ENCODE measurements at regions not wholly inside any gene's neighbourhood (a gene's known extent, or its start where the extent isn't known, plus 50 kb on each side); places are given as distances from the start of the nearest gene placed in this dataset.
"Not testable (repeated sequence)": the region's sequence is repeated elsewhere in the genome, so short reads cannot be mapped to it uniquely, and the experiment has no call there.

- TF ChIP-seq POLR2AphosphoS5 (IDR thresholded peaks at IDR 0.05; ENCODE audit: borderline replicate concordance, low read depth, low read length) (no peak), FOXP2 (optimal IDR thresholded peaks at IDR 0.05; ENCODE audit: control extremely low read depth, extremely low read length, insufficient read depth) (no peak), EZH2 (IDR thresholded peaks at IDR 0.05) (no peak)
- Histone ChIP-seq H3K36me3 (ENCODE audit: insufficient read depth, low read length) (no peaks in the 10 kb centered on the region), H3K9me3 (ENCODE audit: low read depth, low read length) (no peaks in the 10 kb centered on the region), H3K9ac (ENCODE audit: insufficient read length) (no peak overlapping the region), H3K4me3 (no peak overlapping the region), H3K27ac (no peak overlapping the region)
- DNase-seq (ENCODE audit: low read depth, low spot score): no peak
Observed at GRCh38 chr11:105372206-105372605, 232.6 kb upstream of the CARD18 start.

- Histone ChIP-seq H3K9ac (ENCODE audit: insufficient read length) (no peak overlapping the region), H3K4me3 (no peak overlapping the region), H3K36me3 (ENCODE audit: insufficient read depth, low read length) (no peaks in the 10 kb centered on the region), H3K9me3 (ENCODE audit: low read depth, low read length) (no peaks in the 10 kb centered on the region), H3K27ac (no peak overlapping the region)
- DNase-seq (ENCODE audit: low read depth, low spot score): no peak
- no peak for TF ChIP-seq EZH2 (IDR thresholded peaks at IDR 0.05)
- no peak for TF ChIP-seq POLR2AphosphoS5 (IDR thresholded peaks at IDR 0.05; ENCODE audit: borderline replicate concordance, low read depth, low read length)
Observed at GRCh38 chr11:105371311-105371710, 231.7 kb upstream of the CARD18 start.

- Histone ChIP-seq H3K27ac (no peak overlapping the region), H3K9me3 (ENCODE audit: low read depth, low read length) (no peaks in the 10 kb centered on the region), H3K9ac (ENCODE audit: insufficient read length) (no peak overlapping the region), H3K4me3 (no peak overlapping the region), H3K36me3 (ENCODE audit: insufficient read depth, low read length) (no peaks in the 10 kb centered on the region)
- DNase-seq (ENCODE audit: low read depth, low spot score): no peak
- TF ChIP-seq POLR2AphosphoS5 (IDR thresholded peaks at IDR 0.05; ENCODE audit: borderline replicate concordance, low read depth, low read length) (no peak), EZH2 (IDR thresholded peaks at IDR 0.05) (no peak), FOXP2 (optimal IDR thresholded peaks at IDR 0.05; ENCODE audit: control extremely low read depth, extremely low read length, insufficient read depth) (no peak)
Observed at GRCh38 chr11:105368711-105369110, 229.1 kb upstream of the CARD18 start.

- no peaks in the 10 kb centered on the region for H3K9me3 ChIP-seq (ENCODE audit: low read depth, low read length)
- H3K4me3 ChIP-seq: no peak overlapping the region
- H3K36me3 ChIP-seq (ENCODE audit: insufficient read depth, low read length): no peaks in the 10 kb centered on the region
- no peak for DNase-seq (ENCODE audit: low read depth, low spot score)
- H3K9ac ChIP-seq (ENCODE audit: insufficient read length): no peak overlapping the region
- no peak overlapping the region for H3K27ac ChIP-seq
- TF ChIP-seq FOXP2 (optimal IDR thresholded peaks at IDR 0.05; ENCODE audit: control extremely low read depth, extremely low read length, insufficient read depth) (no peak), POLR2AphosphoS5 (IDR thresholded peaks at IDR 0.05; ENCODE audit: borderline replicate concordance, low read depth, low read length) (no peak), EZH2 (IDR thresholded peaks at IDR 0.05) (no peak)
Observed at GRCh38 chr11:105367129-105367528, 227.6 kb upstream of the CARD18 start.

- Histone ChIP-seq H3K27ac (no peak overlapping the region), H3K36me3 (ENCODE audit: insufficient read depth, low read length) (no peaks in the 10 kb centered on the region), H3K9me3 (ENCODE audit: low read depth, low read length) (no peaks in the 10 kb centered on the region), H3K9ac (ENCODE audit: insufficient read length) (no peak overlapping the region), H3K4me3 (no peak overlapping the region)
- TF ChIP-seq FOXP2 (optimal IDR thresholded peaks at IDR 0.05; ENCODE audit: control extremely low read depth, extremely low read length, insufficient read depth): no peak
- no peak for TF ChIP-seq EZH2 (IDR thresholded peaks at IDR 0.05)
- no peak for TF ChIP-seq POLR2AphosphoS5 (IDR thresholded peaks at IDR 0.05; ENCODE audit: borderline replicate concordance, low read depth, low read length)
- no peak for DNase-seq (ENCODE audit: low read depth, low spot score)
Observed at GRCh38 chr11:105361651-105362050, 222.1 kb upstream of the CARD18 start.

- no peak overlapping the region for H3K9ac ChIP-seq (ENCODE audit: insufficient read length)
- H3K4me3 ChIP-seq: no peak overlapping the region
- no peak for TF ChIP-seq POLR2AphosphoS5 (IDR thresholded peaks at IDR 0.05; ENCODE audit: borderline replicate concordance, low read depth, low read length)
- no peak for TF ChIP-seq EZH2 (IDR thresholded peaks at IDR 0.05)
- TF ChIP-seq FOXP2 (optimal IDR thresholded peaks at IDR 0.05; ENCODE audit: control extremely low read depth, extremely low read length, insufficient read depth): no peak
- H3K27ac ChIP-seq: no peak overlapping the region
- no peak for DNase-seq (ENCODE audit: low read depth, low spot score)
- H3K36me3 ChIP-seq (ENCODE audit: insufficient read depth, low read length): no peaks in the 10 kb centered on the region
- no peaks in the 10 kb centered on the region for H3K9me3 ChIP-seq (ENCODE audit: low read depth, low read length)
Observed at GRCh38 chr11:105357764-105358163, 218.2 kb upstream of the CARD18 start.

- no peaks in the 10 kb centered on the region for H3K36me3 ChIP-seq (ENCODE audit: insufficient read depth, low read length)
- no peak for TF ChIP-seq POLR2AphosphoS5 (IDR thresholded peaks at IDR 0.05; ENCODE audit: borderline replicate concordance, low read depth, low read length)
- no peak for TF ChIP-seq FOXP2 (optimal IDR thresholded peaks at IDR 0.05; ENCODE audit: control extremely low read depth, extremely low read length, insufficient read depth)
- no peak for TF ChIP-seq EZH2 (IDR thresholded peaks at IDR 0.05)
- DNase-seq (ENCODE audit: low read depth, low spot score): no peak
- H3K4me3 ChIP-seq: no peak overlapping the region
- H3K9me3 ChIP-seq (ENCODE audit: low read depth, low read length): no peaks in the 10 kb centered on the region
- H3K27ac ChIP-seq: no peak overlapping the region
- no peak overlapping the region for H3K9ac ChIP-seq (ENCODE audit: insufficient read length)
Observed at GRCh38 chr11:105357146-105357545, 217.6 kb upstream of the CARD18 start.

GRCh38 chr11:105349867-105350266 is 210.3 kb upstream of the CARD18 start:
- not testable (repeated sequence) for H3K4me3 ChIP-seq; H3K36me3 ChIP-seq (ENCODE audit: insufficient read depth, low read length); DNase-seq (ENCODE audit: low read depth, low spot score); H3K9ac ChIP-seq (ENCODE audit: insufficient read length); H3K27ac ChIP-seq; H3K9me3 ChIP-seq (ENCODE audit: low read depth, low read length)

- H3K9me3 ChIP-seq (ENCODE audit: low read depth, low read length): no peaks in the 10 kb centered on the region
- no peak for DNase-seq (ENCODE audit: low read depth, low spot score)
- no peaks in the 10 kb centered on the region for H3K36me3 ChIP-seq (ENCODE audit: insufficient read depth, low read length)
- no peak overlapping the region for H3K4me3 ChIP-seq
- TF ChIP-seq POLR2AphosphoS5 (IDR thresholded peaks at IDR 0.05; ENCODE audit: borderline replicate concordance, low read depth, low read length) (no peak), FOXP2 (optimal IDR thresholded peaks at IDR 0.05; ENCODE audit: control extremely low read depth, extremely low read length, insufficient read depth) (no peak), EZH2 (IDR thresholded peaks at IDR 0.05) (no peak)
- no peak overlapping the region for H3K27ac ChIP-seq
- H3K9ac ChIP-seq (ENCODE audit: insufficient read length): no peak overlapping the region
Observed at GRCh38 chr11:105344938-105345337, 205.4 kb upstream of the CARD18 start.
